HG03565 (cell line): ENCODE measurements at regions not wholly inside any gene's neighbourhood (a gene's known extent, or its start where the extent isn't known, plus 50 kb on each side); places are given as distances from the start of the nearest gene placed in this dataset.
"Not testable (repeated sequence)": the region's sequence is repeated elsewhere in the genome, so short reads cannot be mapped to it uniquely, and the experiment has no call there.

Experiments used
- ATAC-seq: cut with Tn5 transposase; IDR thresholded peaks from one replicate; pipeline ENCODE4 v1.9.1; 2021; ENCODE audit warnings: mild to moderate bottlenecking, moderate library complexity; ENCODE audit not compliant: unreplicated experiment

GRCh38 chr18:46179306-46179705, 75.1 kb downstream of the HAUS1 start:
- no peak for ATAC-seq

- ATAC-seq, result no peak
Measured at GRCh38 chr18:46182633-46183358, 78.6 kb downstream of the HAUS1 start.

- ATAC-seq, result not testable (repeated sequence)
Measured at GRCh38 chr18:46184296-46184695, 80.1 kb downstream of the HAUS1 start.

DNA sequence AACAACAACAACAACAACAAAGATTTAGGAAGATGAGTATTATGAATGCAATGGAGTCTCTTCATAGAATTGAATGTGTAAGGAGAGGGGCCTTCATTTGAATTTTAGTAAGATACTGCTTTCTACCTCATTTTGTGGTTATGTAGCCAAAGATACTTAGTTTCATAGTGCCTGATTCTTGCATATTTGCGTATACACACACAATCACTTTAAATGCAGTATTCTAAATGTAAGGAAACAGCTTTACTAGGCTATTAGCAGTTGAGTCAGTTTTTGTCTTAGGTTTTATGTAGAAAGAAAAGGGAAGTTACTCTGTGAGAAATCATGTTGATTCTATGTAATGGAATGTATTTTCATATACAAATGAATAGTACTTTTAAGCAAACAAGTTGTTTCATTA, 80.5 kb downstream of the HAUS1 start:
- ATAC-seq, result no peak

- ATAC-seq, result no peak
Measured at GRCh38 chr18:46190667-46191066, 86.5 kb downstream of the HAUS1 start.

GRCh38 chr18:46196627-46197243, 92.5 kb downstream of the HAUS1 start:
- ATAC-seq, result no peak

DNA sequence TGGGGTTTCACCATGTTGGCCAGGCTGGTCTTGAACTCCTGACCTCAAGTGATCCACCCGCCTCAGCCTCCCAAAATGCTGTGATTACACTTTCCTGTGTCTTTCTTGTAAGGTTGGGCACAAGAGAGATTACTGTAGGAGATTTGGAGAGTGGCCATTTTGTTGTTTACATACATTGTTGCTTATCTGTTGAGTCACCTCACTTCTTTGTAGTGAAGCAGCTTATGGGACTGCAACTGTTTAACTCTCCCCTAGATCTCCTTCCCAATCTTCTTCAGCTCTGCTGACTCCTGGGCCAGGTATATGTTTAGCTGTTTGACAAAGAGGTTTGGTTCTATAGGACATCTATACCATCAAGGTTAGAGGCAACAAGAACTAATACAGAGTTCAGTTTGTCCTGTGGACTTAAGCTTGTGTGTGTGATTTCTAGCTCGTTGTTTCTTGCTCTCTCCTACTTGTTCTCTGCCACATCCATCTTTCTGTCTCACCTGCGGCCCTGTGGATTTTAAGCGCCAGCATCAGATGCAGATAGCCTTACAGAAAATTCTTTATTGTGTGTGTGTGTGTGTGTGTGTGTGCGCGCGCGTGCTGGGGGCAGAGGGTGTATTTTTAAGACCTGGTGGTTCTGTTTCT, 95.4 kb downstream of the HAUS1 start:
- no peak for ATAC-seq

GRCh38 chr18:46200178-46201055, 96.2 kb downstream of the HAUS1 start:
- not testable (repeated sequence) for ATAC-seq

GRCh38 chr18:46204143-46204542, 100.0 kb downstream of the HAUS1 start:
- ATAC-seq, result no peak

- no peak for ATAC-seq
Measured at GRCh38 chr18:46207985-46208384, 103.8 kb downstream of the HAUS1 start.

- ATAC-seq, result no peak
Measured at GRCh38 chr18:46209161-46209560, 105.0 kb downstream of the HAUS1 start.

DNA sequence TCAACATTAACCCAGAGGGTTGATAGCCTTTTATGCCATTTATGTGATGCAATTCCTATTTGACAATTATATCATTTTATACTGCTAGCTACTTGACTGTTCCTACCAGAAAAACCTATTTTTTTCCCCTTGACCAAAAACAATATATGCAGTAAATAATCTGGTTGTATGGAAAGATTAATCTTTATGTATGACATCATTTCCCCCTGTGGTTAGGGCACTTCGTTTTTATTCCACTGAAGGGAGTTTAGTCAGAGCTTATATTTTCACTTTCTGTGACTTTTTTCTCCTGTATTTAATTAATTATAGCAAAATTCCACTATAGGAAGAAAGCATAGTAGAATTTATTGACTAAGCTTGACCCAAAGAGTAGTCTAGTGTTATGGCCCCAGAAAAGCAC, 107.6 kb downstream of the HAUS1 start:
- ATAC-seq, result no peak

DNA sequence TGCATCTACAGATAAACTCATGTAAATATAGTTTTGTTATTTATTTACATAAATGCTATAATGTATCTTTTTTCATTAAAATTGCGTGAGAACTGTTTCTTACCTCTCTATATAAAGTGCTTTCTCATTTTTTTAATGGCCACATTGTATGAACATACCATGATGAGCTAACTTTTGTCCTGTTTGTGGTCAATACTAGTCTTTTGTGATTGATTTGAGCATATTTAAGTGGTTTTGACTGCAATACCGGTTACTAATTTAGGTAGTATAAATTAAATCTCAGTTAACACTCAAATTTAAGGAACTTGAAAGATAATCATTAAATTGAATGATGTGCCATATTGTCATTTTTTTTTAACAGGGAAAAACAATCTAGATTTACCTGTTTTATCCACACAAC, 108.2 kb downstream of the HAUS1 start:
- ATAC-seq, result no peak

DNA sequence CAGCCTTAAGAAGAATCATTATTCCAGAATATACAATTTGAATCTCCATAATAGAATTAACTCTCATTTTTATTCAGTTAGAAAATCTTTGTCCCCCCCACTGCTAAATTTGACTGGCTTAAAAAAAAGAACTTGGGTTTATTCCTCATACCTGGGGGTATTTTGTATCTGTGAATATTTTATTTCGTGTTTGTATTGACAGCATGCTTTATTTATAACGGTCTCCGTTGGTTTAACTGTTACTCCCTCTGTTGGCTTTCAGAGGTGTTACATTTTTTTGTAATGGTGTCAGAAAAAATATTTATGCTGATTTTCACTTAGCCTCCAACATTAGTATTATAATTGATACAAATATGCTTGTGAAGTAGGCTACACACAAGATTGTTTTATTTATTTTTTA, 109.1 kb downstream of the HAUS1 start:
- no peak for ATAC-seq

GRCh38 chr18:46214435-46214834, 110.2 kb downstream of the HAUS1 start:
- ATAC-seq, result no peak

GRCh38 chr18:46215902-46216723, 111.9 kb downstream of the HAUS1 start:
- ATAC-seq, result no peak

GRCh38 chr18:46220116-46220515, 115.9 kb downstream of the HAUS1 start:
- ATAC-seq, result no peak

DNA sequence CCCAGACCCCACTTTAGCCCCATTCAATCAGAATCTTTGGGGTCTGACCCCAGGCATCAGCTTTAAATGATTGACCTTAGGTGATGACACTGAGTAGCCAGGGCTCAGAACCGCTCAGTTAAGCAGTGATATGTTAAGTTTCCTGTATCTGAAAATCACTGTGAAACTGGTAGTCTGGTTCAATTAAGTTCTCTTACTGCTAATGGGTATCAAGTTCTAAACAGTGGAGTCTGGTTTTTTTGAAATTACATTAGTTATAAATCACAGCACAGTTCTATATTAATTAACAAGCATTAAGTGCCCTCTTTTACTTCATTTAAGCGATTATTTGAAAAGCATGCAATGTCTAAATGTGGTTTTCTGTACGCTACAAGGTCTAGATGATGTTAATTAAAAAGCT, 117.9 kb downstream of the HAUS1 start:
- no peak for ATAC-seq

DNA sequence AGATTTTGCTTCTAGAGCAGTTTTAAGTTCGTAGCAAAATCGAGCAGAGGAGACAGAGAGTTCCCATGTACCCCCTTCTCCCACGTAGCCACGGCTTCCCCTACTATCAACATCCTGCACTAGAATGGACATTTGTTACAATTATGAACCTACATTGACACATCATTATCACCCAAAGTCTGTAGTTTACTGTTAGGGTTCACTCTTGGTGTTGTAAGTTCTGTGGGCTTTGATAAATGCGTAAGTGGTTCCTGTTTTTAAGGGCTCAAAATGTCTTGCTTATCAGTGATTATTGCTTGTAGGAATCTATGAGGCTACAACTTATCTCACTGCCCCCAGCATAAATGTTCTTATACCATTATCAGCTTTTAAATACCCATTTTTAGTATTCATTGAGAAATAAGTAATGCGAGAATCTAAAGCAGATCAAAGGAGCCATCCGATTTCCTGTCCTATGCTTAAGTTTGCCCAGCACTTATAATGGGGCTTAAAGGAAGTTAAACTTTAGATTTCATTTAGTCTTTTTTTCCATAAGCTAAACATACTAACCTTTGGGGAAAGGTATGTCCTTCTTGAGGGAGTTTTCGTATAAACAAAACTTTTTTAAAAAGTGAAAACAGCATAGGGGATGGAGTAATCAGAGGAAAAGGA, 118.7 kb downstream of the HAUS1 start:
- ATAC-seq, result no peak

DNA sequence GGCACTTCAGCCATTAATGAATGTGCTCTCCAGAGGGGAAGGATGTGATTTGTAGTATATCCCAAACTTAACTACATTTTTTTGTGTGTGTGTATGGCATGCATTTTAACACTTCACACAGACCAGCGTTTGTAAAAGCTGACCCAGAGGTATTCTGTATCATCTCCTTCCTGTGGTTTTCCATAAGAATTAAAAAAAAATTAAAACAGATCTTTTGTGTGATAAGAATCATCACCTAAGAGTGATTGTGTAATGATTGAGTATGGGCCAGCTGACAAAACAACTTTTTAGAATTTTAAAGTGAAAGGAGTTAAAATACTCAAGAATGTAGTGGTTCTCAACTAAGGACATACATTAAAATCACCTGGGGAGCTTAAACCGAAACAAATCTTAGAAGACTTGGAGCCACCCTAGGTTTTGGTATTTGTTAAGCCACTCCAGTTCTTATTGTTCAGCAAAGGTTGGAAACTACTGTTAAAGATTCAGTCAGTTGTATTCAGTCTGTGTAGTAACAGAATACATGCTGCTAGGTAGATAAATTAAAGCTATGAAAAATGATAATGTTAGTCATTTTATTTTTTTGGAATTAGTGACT, 120.1 kb downstream of the HAUS1 start:
- ATAC-seq, result no peak
